Peyer's patch (tissue), 4 donors: ENCODE measurements at regions not wholly inside any gene's neighbourhood (a gene's known extent, or its start where the extent isn't known, plus 50 kb on each side); places are given as distances from the start of the nearest gene placed in this dataset.

Source experiments
- POLR2A ChIP-seq, 2 donors: fragments of 450-650 bp; IDR thresholded peaks; one replicate each; pipeline ENCODE4 v1.5.1; 2017; ENCODE audit warnings: antibody characterized with exemption in 2 of 2, mild to moderate bottlenecking in 2 of 2, moderate library complexity in 2 of 2
- TF ChIP-seq, protein P1 (sequence below), 6 experiments: fragments of 450-650 bp in 4 of 6; fragments of 200-600 bp in 2 of 6; sonication (generic) in 1 of 6; IDR thresholded peaks; one replicate each; pipeline ENCODE4 v1.5.1; 2017 to 2019; ENCODE audit warnings: antibody characterized with exemption in 6 of 6, mild to moderate bottlenecking in 3 of 6, moderate library complexity in 1 of 6

DNA sequence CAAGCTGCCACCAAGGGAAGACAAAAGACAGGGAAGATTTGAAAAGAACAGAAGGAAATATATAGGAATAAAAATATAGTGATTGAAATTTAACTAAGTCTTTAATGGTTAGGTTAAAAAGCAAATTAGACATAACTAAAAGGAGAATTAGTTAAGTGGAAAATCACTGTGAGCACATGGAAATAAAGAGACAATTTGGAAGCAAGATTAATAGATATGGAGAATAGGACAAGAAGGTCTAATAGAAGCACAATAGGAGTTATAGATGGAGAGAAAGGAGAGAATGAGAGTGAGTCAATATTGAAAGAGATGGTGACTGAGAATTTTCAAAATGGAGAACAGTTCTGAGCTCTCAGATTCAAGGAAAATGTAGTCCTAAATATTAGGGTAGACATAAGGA is 176.9 kb downstream of the ASB1 start:
- TF ChIP-seq, protein P1, sequence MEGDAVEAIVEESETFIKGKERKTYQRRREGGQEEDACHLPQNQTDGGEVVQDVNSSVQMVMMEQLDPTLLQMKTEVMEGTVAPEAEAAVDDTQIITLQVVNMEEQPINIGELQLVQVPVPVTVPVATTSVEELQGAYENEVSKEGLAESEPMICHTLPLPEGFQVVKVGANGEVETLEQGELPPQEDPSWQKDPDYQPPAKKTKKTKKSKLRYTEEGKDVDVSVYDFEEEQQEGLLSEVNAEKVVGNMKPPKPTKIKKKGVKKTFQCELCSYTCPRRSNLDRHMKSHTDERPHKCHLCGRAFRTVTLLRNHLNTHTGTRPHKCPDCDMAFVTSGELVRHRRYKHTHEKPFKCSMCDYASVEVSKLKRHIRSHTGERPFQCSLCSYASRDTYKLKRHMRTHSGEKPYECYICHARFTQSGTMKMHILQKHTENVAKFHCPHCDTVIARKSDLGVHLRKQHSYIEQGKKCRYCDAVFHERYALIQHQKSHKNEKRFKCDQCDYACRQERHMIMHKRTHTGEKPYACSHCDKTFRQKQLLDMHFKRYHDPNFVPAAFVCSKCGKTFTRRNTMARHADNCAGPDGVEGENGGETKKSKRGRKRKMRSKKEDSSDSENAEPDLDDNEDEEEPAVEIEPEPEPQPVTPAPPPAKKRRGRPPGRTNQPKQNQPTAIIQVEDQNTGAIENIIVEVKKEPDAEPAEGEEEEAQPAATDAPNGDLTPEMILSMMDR (IDR thresholded peaks at IDR 0.05) = no peak
- no peak for TF ChIP-seq POLR2A (IDR thresholded peaks at IDR 0.05)
